HEK293 (cell line): ENCODE measurements at regions not wholly inside any gene's neighbourhood (a gene's known extent, or its start where the extent isn't known, plus 50 kb on each side); places are given as distances from the start of the nearest gene placed in this dataset.

ENCODE experiments used
- CTCF ChIA-PET: fragments of 350-600 bp; formaldehyde crosslinking; extraction: SDS; loops from one replicate; lab custom pipeline; 2021; ENCODE audit warnings: antibody characterized with exemption; lab: Yijun Ruan, JAX
- POLR2A ChIA-PET: fragments of 300-600 bp; formaldehyde crosslinking; extraction: SDS; loops from one replicate; lab custom pipeline; 2020; ENCODE audit warnings: antibody characterized with exemption, inconsistent platforms; lab: Yijun Ruan, JAX
- H3K27ac ChIP-seq: fragments of 200-500 bp; sonication (Bioruptor generic); 2 replicates; pipeline ENCODE4 v1.5.1; 2014; ENCODE audit warnings: low read depth, low read length, control low read depth, inconsistent platforms; ENCODE audit errors: extremely low read depth
- H3K36me3 ChIP-seq, 2 experiments: fragments of 200-500 bp in 1 of 2; sonication (Bioruptor generic) in 1 of 2; 1 replicate in 1 of 2; 2 replicates in 1 of 2; pipeline ENCODE4 v1.5.1; 2014 to 2017; ENCODE audit warnings: inconsistent platforms in 2 of 2, low read length in 2 of 2; ENCODE audit not compliant: control insufficient read depth in 2 of 2, insufficient read depth in 1 of 2
- H3K4me1 ChIP-seq: fragments of 200-500 bp; sonication (Bioruptor generic); 2 replicates; pipeline ENCODE4 v1.5.1; 2014; ENCODE audit warnings: mild to moderate bottlenecking, low read length, inconsistent platforms; ENCODE audit not compliant: control insufficient read depth, insufficient read depth
- H3K4me3 ChIP-seq: 2 replicates; pipeline ENCODE4 v1.5.1; 2011; ENCODE audit warnings: low read depth, mild to moderate bottlenecking, control low read depth, low read length, moderate library complexity
- H3K9me3 ChIP-seq: fragments of 200-500 bp; sonication (Bioruptor generic); 2 replicates; pipeline ENCODE4 v1.5.1; 2014; ENCODE audit warnings: low read depth, low read length, inconsistent platforms; ENCODE audit not compliant: control insufficient read depth, insufficient read depth
- FEZF1 ChIP-seq: fragments of 450-650 bp; formaldehyde crosslinking; IDR thresholded peaks from 2 replicates; pipeline ENCODE4 v1.5.1; 2016; ENCODE audit warnings: missing biosample characterization, missing genetic modification characterization
- SALL2 ChIP-seq: fragments of 450-650 bp; formaldehyde crosslinking; IDR thresholded peaks from 2 replicates; pipeline ENCODE4 v1.5.0; 2017; ENCODE audit warnings: missing biosample characterization, mild to moderate bottlenecking, missing genetic modification characterization, borderline replicate concordance
- TCF7L2 ChIP-seq: IDR thresholded peaks from 2 replicates; pipeline ENCODE4 v1.6.1; 2011; ENCODE audit warnings: low read depth, mild to moderate bottlenecking, inconsistent platforms, low read length, moderate library complexity, borderline replicate concordance
- ZFHX2 ChIP-seq: fragments of 450-650 bp; formaldehyde crosslinking; conservative IDR thresholded peaks from 2 replicates; pipeline ENCODE4 v1.5.1; 2016; ENCODE audit warnings: missing biosample characterization, missing genetic modification characterization
- ZFP3 ChIP-seq: fragments of 450-650 bp; formaldehyde crosslinking; IDR thresholded peaks from 2 replicates; pipeline ENCODE4 v1.5.1; 2016; ENCODE audit warnings: low read depth, missing biosample characterization, missing genetic modification characterization
- ZFP69B ChIP-seq: fragments of 450-650 bp; formaldehyde crosslinking; IDR thresholded peaks from 2 replicates; pipeline ENCODE4 v1.5.1; 2016; ENCODE audit warnings: missing biosample characterization, missing genetic modification characterization
- ZNF155 ChIP-seq: fragments of 450-650 bp; formaldehyde crosslinking; IDR thresholded peaks from 2 replicates; pipeline ENCODE4 v1.5.1; 2016; ENCODE audit warnings: missing biosample characterization, missing genetic modification characterization
- ZNF391 ChIP-seq: fragments of 450-650 bp; formaldehyde crosslinking; IDR thresholded peaks from 2 replicates; pipeline ENCODE4 v1.5.1; 2016; ENCODE audit warnings: low read depth, missing biosample characterization, missing genetic modification characterization, borderline replicate concordance
- ZNF426 ChIP-seq: fragments of 450-650 bp; formaldehyde crosslinking; IDR thresholded peaks from 2 replicates; pipeline ENCODE4 v1.5.1; 2017; ENCODE audit warnings: missing biosample characterization, missing genetic modification characterization, mild to moderate bottlenecking, inconsistent platforms, moderate library complexity
- ZNF510 ChIP-seq: fragments of 450-650 bp; formaldehyde crosslinking; IDR thresholded peaks from 2 replicates; pipeline ENCODE4 v1.5.1; 2018; ENCODE audit warnings: mild to moderate bottlenecking, missing genetic modification characterization, missing biosample characterization; ENCODE audit not compliant: insufficient replicate concordance
- ZNF571 ChIP-seq: fragments of 450-650 bp; formaldehyde crosslinking; IDR thresholded peaks from 2 replicates; pipeline ENCODE4 v1.5.0; 2017; ENCODE audit warnings: missing biosample characterization, missing genetic modification characterization
- ZNF626 ChIP-seq: fragments of 450-650 bp; sonication (Bioruptor Pico); formaldehyde crosslinking; IDR thresholded peaks from 2 replicates; pipeline ENCODE4 v1.5.1; 2018; ENCODE audit warnings: missing biosample characterization, missing genetic modification characterization, inconsistent platforms
- ZNF830 ChIP-seq: fragments of 450-650 bp; IDR thresholded peaks from 2 replicates; pipeline ENCODE4 v1.5.0; 2018; ENCODE audit warnings: missing biosample characterization, missing genetic modification characterization, low read depth, mild to moderate bottlenecking, moderate library complexity
- ZNF837 ChIP-seq: fragments of 450-650 bp; formaldehyde crosslinking; IDR thresholded peaks from 2 replicates; pipeline ENCODE4 v1.5.1; 2016; ENCODE audit warnings: missing biosample characterization, missing genetic modification characterization
- TF ChIP-seq, protein P1 (sequence below): fragments of 450-650 bp; formaldehyde crosslinking; conservative IDR thresholded peaks from 2 replicates; pipeline ENCODE4 v1.5.1; 2016; ENCODE audit warnings: low read depth, missing biosample characterization, missing genetic modification characterization
- TF ChIP-seq, protein P2 (sequence below): fragments of 450-650 bp; formaldehyde crosslinking; conservative IDR thresholded peaks from 2 replicates; pipeline ENCODE4 v1.5.1; 2016; ENCODE audit warnings: low read depth, missing biosample characterization, missing genetic modification characterization
- TF ChIP-seq, protein P3 (sequence below): IDR thresholded peaks from 2 replicates; pipeline ENCODE4 v1.6.1; 2011; ENCODE audit warnings: mild to moderate bottlenecking, low read depth, low read length, borderline replicate concordance
- TF ChIP-seq, protein P4 (sequence below): fragments of 450-650 bp; formaldehyde crosslinking; IDR thresholded peaks from 2 replicates; pipeline ENCODE4 v1.5.1; 2016; ENCODE audit warnings: missing biosample characterization, missing genetic modification characterization
- TF ChIP-seq, protein P5 (sequence below): fragments of 450-650 bp; formaldehyde crosslinking; IDR thresholded peaks from 2 replicates; pipeline ENCODE4 v1.5.1; 2017; ENCODE audit warnings: missing biosample characterization, missing genetic modification characterization

DNA sequence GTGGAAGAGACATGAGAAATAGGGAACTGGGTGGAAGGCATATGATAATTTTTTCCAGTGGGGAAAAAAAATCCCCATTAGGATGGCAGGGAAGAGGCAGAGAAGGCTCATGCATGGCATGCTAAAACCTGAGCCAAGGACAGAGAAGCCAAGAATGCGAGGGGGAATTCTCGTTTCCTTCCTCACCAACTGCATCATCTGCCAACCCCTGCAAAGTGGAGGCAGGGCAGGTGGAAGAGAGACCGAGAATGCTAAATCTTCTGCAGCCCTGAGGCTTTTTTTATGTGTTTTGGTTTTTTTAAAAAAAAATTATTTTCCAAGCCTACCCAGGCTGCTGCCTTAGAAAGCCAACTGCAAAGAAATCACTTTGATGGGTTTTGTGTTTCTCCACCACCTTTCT lies 54.3 kb upstream of the CCDC174 start (continued):
- TF ChIP-seq, protein P1, sequence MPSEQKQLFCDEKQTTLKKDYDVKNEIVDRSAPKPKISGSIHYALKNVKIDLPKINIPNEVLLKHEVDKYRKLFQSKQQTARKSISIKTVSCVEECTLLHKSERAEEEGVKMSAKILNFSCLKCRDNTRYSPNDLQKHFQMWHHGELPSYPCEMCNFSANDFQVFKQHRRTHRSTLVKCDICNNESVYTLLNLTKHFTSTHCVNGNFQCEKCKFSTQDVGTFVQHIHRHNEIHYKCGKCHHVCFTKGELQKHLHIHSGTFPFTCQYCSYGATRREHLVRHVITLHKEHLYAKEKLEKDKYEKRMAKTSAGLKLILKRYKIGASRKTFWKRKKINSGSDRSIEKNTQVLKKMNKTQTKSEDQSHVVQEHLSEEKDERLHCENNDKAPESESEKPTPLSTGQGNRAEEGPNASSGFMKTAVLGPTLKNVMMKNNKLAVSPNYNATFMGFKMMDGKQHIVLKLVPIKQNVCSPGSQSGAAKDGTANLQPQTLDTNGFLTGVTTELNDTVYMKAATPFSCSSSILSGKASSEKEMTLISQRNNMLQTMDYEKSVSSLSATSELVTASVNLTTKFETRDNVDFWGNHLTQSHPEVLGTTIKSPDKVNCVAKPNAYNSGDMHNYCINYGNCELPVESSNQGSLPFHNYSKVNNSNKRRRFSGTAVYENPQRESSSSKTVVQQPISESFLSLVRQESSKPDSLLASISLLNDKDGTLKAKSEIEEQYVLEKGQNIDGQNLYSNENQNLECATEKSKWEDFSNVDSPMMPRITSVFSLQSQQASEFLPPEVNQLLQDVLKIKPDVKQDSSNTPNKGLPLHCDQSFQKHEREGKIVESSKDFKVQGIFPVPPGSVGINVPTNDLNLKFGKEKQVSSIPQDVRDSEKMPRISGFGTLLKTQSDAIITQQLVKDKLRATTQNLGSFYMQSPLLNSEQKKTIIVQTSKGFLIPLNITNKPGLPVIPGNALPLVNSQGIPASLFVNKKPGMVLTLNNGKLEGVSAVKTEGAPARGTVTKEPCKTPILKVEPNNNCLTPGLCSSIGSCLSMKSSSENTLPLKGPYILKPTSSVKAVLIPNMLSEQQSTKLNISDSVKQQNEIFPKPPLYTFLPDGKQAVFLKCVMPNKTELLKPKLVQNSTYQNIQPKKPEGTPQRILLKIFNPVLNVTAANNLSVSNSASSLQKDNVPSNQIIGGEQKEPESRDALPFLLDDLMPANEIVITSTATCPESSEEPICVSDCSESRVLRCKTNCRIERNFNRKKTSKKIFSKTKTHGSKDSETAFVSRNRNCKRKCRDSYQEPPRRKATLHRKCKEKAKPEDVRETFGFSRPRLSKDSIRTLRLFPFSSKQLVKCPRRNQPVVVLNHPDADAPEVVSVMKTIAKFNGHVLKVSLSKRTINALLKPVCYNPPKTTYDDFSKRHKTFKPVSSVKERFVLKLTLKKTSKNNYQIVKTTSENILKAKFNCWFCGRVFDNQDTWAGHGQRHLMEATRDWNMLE: no peak
- no peak for TF ChIP-seq ZNF571 (tag by site-specific recombination)
- TF ChIP-seq, protein P2, sequence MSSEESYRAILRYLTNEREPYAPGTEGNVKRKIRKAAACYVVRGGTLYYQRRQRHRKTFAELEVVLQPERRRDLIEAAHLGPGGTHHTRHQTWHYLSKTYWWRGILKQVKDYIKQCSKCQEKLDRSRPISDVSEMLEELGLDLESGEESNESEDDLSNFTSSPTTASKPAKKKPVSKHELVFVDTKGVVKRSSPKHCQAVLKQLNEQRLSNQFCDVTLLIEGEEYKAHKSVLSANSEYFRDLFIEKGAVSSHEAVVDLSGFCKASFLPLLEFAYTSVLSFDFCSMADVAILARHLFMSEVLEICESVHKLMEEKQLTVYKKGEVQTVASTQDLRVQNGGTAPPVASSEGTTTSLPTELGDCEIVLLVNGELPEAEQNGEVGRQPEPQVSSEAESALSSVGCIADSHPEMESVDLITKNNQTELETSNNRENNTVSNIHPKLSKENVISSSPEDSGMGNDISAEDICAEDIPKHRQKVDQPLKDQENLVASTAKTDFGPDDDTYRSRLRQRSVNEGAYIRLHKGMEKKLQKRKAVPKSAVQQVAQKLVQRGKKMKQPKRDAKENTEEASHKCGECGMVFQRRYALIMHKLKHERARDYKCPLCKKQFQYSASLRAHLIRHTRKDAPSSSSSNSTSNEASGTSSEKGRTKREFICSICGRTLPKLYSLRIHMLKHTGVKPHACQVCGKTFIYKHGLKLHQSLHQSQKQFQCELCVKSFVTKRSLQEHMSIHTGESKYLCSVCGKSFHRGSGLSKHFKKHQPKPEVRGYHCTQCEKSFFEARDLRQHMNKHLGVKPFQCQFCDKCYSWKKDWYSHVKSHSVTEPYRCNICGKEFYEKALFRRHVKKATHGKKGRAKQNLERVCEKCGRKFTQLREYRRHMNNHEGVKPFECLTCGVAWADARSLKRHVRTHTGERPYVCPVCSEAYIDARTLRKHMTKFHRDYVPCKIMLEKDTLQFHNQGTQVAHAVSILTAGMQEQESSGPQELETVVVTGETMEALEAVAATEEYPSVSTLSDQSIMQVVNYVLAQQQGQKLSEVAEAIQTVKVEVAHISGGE (tag by site-specific recombination): no peak
- no peak for TF ChIP-seq ZNF830 (tag by site-specific recombination)

DNA sequence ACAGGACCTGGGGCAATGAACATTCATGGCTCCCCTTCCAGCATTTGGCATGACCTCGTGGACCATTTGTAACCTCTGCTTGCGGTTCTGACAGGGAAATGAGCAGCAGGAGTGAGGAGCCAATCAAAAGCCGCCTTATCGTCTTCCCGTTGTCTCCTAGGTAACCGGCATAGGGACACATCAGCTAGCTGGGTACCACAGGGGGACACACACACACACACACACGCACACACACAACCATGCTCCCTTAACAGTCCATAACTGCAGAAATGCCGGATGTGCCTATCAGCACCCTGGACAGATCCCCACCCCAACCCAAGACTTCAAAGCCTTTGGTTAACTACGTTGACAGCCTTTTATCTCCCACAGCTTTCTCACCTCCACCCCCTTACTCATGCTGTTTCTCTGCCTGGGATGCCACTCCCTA lies 53.4 kb upstream of the CCDC174 start:
- CTCF ChIA-PET: interaction anchor here (0.6 kb wide), 1 partner anchor 26 kb away, joined by 4 read pairs; no protein-coding TSS in a partner anchor
- TF ChIP-seq ZNF426 (tag by site-specific recombination) (no peak), ZNF837 (tag by site-specific recombination) (no peak), ZFP69B (tag by site-specific recombination) (no peak), ZNF155 (tag by site-specific recombination) (no peak), TCF7L2 (peak; percentile 83; the same call in 1 of the 2 replicates), ZNF510 (tag by site-specific recombination) (no peak), ZNF626 (tag by site-specific recombination) (no peak), SALL2 (tag by site-specific recombination) (no peak), ZFP3 (no peak), FEZF1 (tag by site-specific recombination) (peak; percentile 40; the same call in 1 of the 2 replicates), ZNF391 (tag by site-specific recombination) (no peak), ZFHX2 (tag by site-specific recombination) (0 out of 2 replicates have a peak, but pooled peaks have one; percentile 19)
- TF ChIP-seq, protein P3, sequence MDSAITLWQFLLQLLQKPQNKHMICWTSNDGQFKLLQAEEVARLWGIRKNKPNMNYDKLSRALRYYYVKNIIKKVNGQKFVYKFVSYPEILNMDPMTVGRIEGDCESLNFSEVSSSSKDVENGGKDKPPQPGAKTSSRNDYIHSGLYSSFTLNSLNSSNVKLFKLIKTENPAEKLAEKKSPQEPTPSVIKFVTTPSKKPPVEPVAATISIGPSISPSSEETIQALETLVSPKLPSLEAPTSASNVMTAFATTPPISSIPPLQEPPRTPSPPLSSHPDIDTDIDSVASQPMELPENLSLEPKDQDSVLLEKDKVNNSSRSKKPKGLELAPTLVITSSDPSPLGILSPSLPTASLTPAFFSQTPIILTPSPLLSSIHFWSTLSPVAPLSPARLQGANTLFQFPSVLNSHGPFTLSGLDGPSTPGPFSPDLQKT: no peak
- TF ChIP-seq, protein P4, sequence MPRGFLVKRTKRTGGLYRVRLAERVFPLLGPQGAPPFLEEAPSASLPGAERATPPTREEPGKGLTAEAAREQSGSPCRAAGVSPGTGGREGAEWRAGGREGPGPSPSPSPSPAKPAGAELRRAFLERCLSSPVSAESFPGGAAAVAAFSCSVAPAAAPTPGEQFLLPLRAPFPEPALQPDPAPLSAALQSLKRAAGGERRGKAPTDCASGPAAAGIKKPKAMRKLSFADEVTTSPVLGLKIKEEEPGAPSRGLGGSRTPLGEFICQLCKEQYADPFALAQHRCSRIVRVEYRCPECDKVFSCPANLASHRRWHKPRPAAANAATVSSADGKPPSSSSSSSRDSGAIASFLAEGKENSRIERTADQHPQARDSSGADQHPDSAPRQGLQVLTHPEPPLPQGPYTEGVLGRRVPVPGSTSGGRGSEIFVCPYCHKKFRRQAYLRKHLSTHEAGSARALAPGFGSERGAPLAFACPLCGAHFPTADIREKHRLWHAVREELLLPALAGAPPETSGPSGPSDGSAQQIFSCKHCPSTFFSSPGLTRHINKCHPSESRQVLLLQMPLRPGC (tag by site-specific recombination): 0 out of 2 replicates have a peak, but pooled peaks have one; percentile 22
- TF ChIP-seq, protein P2 (tag by site-specific recombination): no peak
- TF ChIP-seq, protein P5, sequence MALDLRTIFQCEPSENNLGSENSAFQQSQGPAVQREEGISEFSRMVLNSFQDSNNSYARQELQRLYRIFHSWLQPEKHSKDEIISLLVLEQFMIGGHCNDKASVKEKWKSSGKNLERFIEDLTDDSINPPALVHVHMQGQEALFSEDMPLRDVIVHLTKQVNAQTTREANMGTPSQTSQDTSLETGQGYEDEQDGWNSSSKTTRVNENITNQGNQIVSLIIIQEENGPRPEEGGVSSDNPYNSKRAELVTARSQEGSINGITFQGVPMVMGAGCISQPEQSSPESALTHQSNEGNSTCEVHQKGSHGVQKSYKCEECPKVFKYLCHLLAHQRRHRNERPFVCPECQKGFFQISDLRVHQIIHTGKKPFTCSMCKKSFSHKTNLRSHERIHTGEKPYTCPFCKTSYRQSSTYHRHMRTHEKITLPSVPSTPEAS (tag by site-specific recombination): peak; percentile 67

More for the DNA sequence above, 53.4 kb upstream of the CCDC174 start:
- Histone ChIP-seq H3K4me3 (no peak overlapping the region), H3K4me1 (no peaks in the 10 kb centered on the region), H3K36me3 (no peaks in the 10 kb centered on the region), H3K27ac (no peak overlapping the region), H3K9me3 (no peaks in the 10 kb centered on the region)
- POLR2A ChIA-PET: interaction anchor here (0.6 kb wide), 1 partner anchor 378 kb away, joined by 3 read pairs; no protein-coding TSS in a partner anchor
